Calu3 (cell line): ENCODE measurements at regions not wholly inside any gene's neighbourhood (a gene's known extent, or its start where the extent isn't known, plus 50 kb on each side); places are given as distances from the start of the nearest gene placed in this dataset.
A peak's percentile ranks its signal among the peaks of the same experiment; 100 is the strongest.

Source experiments
- BruUV-seq: library from RNA; stranded (reverse); fragments of 400-500 nt; replicated peaks from 2 replicates; lab custom pipeline; 2021; lab: Mats Ljungman, UMichigan
- CTCF ChIA-PET: fragments of 300-600 bp; sonication (Branson Sonifier 250); formaldehyde crosslinking; loops from one replicate; lab custom pipeline; 2022; ENCODE audit warnings: antibody characterized with exemption; lab: Charles Lee
- DNase-seq: peaks from one replicate; pipeline ENCODE4 v3.0.0; 2022
- H3K27ac Mint-ChIP-seq: one replicate; pipeline ENCODE4 v1.8.0; 2022; ENCODE audit warnings: mixed read lengths; ENCODE audit not compliant: unreplicated experiment
- H3K27me3 Mint-ChIP-seq: one replicate; pipeline ENCODE4 v1.8.0; 2022; ENCODE audit warnings: mixed read lengths; ENCODE audit not compliant: unreplicated experiment
- H3K36me3 Mint-ChIP-seq: one replicate; pipeline ENCODE4 v1.8.0; 2022; ENCODE audit warnings: mild to moderate bottlenecking, moderate library complexity, mixed read lengths; ENCODE audit not compliant: insufficient read depth, unreplicated experiment
- H3K4me1 Mint-ChIP-seq: one replicate; pipeline ENCODE4 v1.8.0; 2022; ENCODE audit warnings: mild to moderate bottlenecking, low read depth, mixed read lengths; ENCODE audit not compliant: unreplicated experiment
- H3K4me3 Mint-ChIP-seq: one replicate; pipeline ENCODE4 v1.8.0; 2022; ENCODE audit warnings: mild to moderate bottlenecking, low read depth, moderate library complexity, mixed read lengths; ENCODE audit not compliant: unreplicated experiment
- H3K9me3 Mint-ChIP-seq: one replicate; pipeline ENCODE4 v1.8.0; 2022; ENCODE audit warnings: low read depth, mixed read lengths; ENCODE audit not compliant: unreplicated experiment
- CTCF ChIP-seq: fragments of 200-600 bp; IDR thresholded peaks from one replicate; pipeline ENCODE4 v1.8.0; 2022; ENCODE audit warnings: antibody characterized with exemption; ENCODE audit not compliant: unreplicated experiment
- intact Hi-C: fragments of 100-400 bp; cut with micrococcal nuclease; formaldehyde crosslinking; loops from one replicate; pipeline ENCODE4 v1.10.0; 2022; ENCODE audit not compliant: unreplicated experiment

- no peak for TF ChIP-seq CTCF
- DNase-seq, result no peak
- no TSS peak for BruUV-seq
- peaks cover 46% of the 10 kb centered on the region for H3K27me3 Mint-ChIP-seq
- intact Hi-C loops, result no loop called here
- no peak overlapping the region for H3K4me3 Mint-ChIP-seq
- H3K4me1 Mint-ChIP-seq, result no peaks in the 10 kb centered on the region
- H3K9me3 Mint-ChIP-seq, result no peaks in the 10 kb centered on the region
- CTCF ChIA-PET, result interaction anchor here (0.6 to 1.3 kb wide), 2 partner anchors 8 to 269 kb away, joined by 3 read pairs; no protein-coding TSS in a partner anchor
- no peaks in the 10 kb centered on the region for H3K36me3 Mint-ChIP-seq
- no peak overlapping the region for H3K27ac Mint-ChIP-seq
Measured at GRCh38 chr19:30670011-30670329, 297.8 kb downstream of the ZNF536 start.

DNA sequence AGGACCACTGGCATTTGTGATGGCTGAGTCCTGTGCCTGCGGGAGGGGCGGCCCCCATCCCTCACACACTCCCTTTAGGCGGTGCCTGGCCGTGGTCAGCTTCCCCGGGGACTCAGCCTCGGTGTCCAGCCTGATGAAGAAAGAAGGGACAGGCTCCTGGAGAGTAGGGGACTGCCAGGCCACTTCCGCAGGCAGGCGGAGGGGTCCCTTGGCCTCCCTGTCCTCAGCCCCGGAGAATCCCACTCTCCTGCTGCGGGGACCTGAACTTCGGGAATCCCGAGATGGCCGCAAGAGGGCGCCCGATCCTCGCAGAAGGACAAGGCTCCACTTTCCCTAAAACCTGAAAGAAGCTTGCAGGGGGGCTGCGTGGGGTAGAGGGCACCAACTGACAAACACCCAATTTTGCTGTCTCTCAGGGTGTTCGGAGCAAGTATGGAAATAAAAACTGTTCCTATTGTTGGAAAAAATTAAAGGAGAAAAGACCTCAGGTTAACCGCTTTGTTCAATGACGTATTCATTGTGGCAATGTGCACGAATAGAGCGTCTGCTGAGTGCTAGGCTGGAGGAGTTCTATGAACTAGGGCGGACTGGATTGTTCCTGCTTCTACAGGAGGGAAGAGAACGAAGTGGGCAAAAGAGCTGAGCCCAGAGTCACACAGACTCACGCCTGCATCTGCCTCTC lies 297.3 kb downstream of the ZNF536 start:
- Mint-ChIP-seq H3K27me3 (peaks cover 43% of the 10 kb centered on the region), H3K27ac (no peak overlapping the region), H3K36me3 (no peaks in the 10 kb centered on the region), H3K9me3 (no peaks in the 10 kb centered on the region), H3K4me3 (no peak overlapping the region), H3K4me1 (no peaks in the 10 kb centered on the region)
- BruUV-seq, result no TSS peak
- intact Hi-C loops, result loop anchor here (5.0 kb wide), 1 partner anchor 1553 kb away; no protein-coding TSS in a partner anchor
- DNase-seq, result peak; percentile 63
- peak; percentile 67 for TF ChIP-seq CTCF
- CTCF ChIA-PET, result interaction anchor here (0.6 to 1.3 kb wide), 2 partner anchors 9 to 268 kb away, joined by 3 read pairs; no protein-coding TSS in a partner anchor

GRCh38 chr19:30668521-30669155 lies 296.5 kb downstream of the ZNF536 start:
- CTCF ChIA-PET, result interaction anchor here (1.3 kb wide), 1 partner anchor 9 kb away, joined by 3 read pairs; no protein-coding TSS in a partner anchor
- intact Hi-C loops, result loop anchor here (5.0 kb wide), 1 partner anchor 1554 kb away; no protein-coding TSS in a partner anchor

DNA sequence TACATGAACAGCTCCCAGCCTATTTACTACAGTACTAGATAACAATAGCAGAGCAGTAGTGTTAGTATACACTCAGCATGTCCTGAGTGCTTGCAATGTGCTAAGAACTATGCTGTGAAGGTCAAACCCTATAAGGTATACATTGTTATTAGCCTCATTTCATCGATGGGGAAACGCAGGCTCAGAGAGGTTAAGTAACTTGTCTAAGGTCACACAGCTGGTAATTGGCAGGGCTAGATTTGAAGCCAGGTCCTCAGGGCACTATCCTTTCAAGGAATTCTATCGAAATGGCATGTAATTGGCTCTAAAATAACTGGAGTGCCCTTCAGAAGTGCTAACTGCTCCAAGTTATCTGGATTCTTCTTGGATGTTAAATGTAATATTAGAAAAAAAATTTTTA lies 295.6 kb downstream of the ZNF536 start:
- BruUV-seq, result no TSS peak
- intact Hi-C loops, result loop anchor here (2.0 to 5.0 kb wide), 2 partner anchors 1555 to 1903 kb away; no protein-coding TSS in a partner anchor
- no peak overlapping the region for H3K27ac Mint-ChIP-seq
- H3K4me1 Mint-ChIP-seq, result no peaks in the 10 kb centered on the region
- H3K4me3 Mint-ChIP-seq, result no peak overlapping the region
- H3K9me3 Mint-ChIP-seq, result no peaks in the 10 kb centered on the region
- H3K36me3 Mint-ChIP-seq, result no peaks in the 10 kb centered on the region
- DNase-seq, result no peak
- no peak for TF ChIP-seq CTCF
- CTCF ChIA-PET, result no interaction called here
- peaks cover 43% of the 10 kb centered on the region for H3K27me3 Mint-ChIP-seq

More at GRCh38 chr19:30668521-30669155, 296.5 kb downstream of the ZNF536 start:
- Mint-ChIP-seq H3K4me1 (no peaks in the 10 kb centered on the region), H3K27ac (no peak overlapping the region), H3K4me3 (no peak overlapping the region), H3K9me3 (no peaks in the 10 kb centered on the region), H3K27me3 (peaks cover 43% of the 10 kb centered on the region), H3K36me3 (no peaks in the 10 kb centered on the region)
- TF ChIP-seq CTCF, result no peak
- no peak for DNase-seq
- no TSS peak for BruUV-seq
